ENCODE measurements at regions not wholly inside any gene's neighbourhood (a gene's known extent, or its start where the extent isn't known, plus 50 kb on each side); places are given as distances from the start of the nearest gene placed in this dataset.

GRCh38 chr4:64724689-64725088 lies 315.4 kb upstream of the TECRL start:
- H3K27me3 ChIP-seq (ENCODE audit: control insufficient read depth, insufficient read depth, low read length), result no peaks in the 10 kb centered on the region
- POLR2A ChIA-PET, result no interaction called here
- in situ Hi-C loops (cut with HindIII; ENCODE audit: low pct_unique_long_range_greater_than_20kb, low sequenced_read_pairs), result no loop called here
- no peak overlapping the region for H3K4me3 ChIP-seq (ENCODE audit: low read depth in 2 of 2, low read length in 2 of 2)
- TF ChIP-seq REST (IDR thresholded peaks at IDR 0.05; ENCODE audit: insufficient read depth in 1 of 2, low read depth in 2 of 2, low read length in 1 of 2) (no peak), POLR2AphosphoS5 (IDR thresholded peaks at IDR 0.05; ENCODE audit: low read depth, low read length) (no peak), TCF7L2 (IDR thresholded peaks at IDR 0.05; ENCODE audit: low read depth, low read length) (no peak)
- H3K4me1 ChIP-seq (ENCODE audit: control insufficient read depth, insufficient read depth, low read length), result no peaks in the 10 kb centered on the region
- H3K9me3 ChIP-seq (ENCODE audit: control insufficient read depth, insufficient read depth, low read depth, low read length), result no peaks in the 10 kb centered on the region
- BruUV-seq (replicated peaks), result no TSS peak
- no peak overlapping the region for H3K27ac ChIP-seq (ENCODE audit: low read length)
- H3K36me3 ChIP-seq (ENCODE audit: control insufficient read depth, insufficient read depth, low read length), result no peaks in the 10 kb centered on the region
- intact Hi-C loops (cut with micrococcal nuclease; ENCODE audit: unreplicated experiment), result no loop called here
- CTCF ChIA-PET, result no interaction called here
- ATAC-seq, result no peak
- no peak for DNase-seq (ENCODE audit: low read depth, low spot score)

- no peak overlapping the region for H3K27ac ChIP-seq (ENCODE audit: low read length)
- intact Hi-C loops (cut with micrococcal nuclease; ENCODE audit: unreplicated experiment), result no loop called here
- ATAC-seq (no peak), DNase-seq (ENCODE audit: low read depth, low spot score) (no peak)
- no peaks in the 10 kb centered on the region for H3K27me3 ChIP-seq (ENCODE audit: control insufficient read depth, insufficient read depth, low read length)
- H3K36me3 ChIP-seq (ENCODE audit: control insufficient read depth, insufficient read depth, low read length), result no peaks in the 10 kb centered on the region
- BruUV-seq (replicated peaks), result no TSS peak
- TF ChIP-seq CTCF (IDR thresholded peaks at IDR 0.05) (no peak), POLR2AphosphoS5 (IDR thresholded peaks at IDR 0.05; ENCODE audit: low read depth, low read length) (no peak), TCF7L2 (IDR thresholded peaks at IDR 0.05; ENCODE audit: low read depth, low read length) (no peak), REST (IDR thresholded peaks at IDR 0.05; ENCODE audit: insufficient read depth in 1 of 2, low read depth in 2 of 2, low read length in 1 of 2) (no peak), SIN3A (IDR thresholded peaks at IDR 0.05; ENCODE audit: borderline replicate concordance, insufficient read depth, low read depth, low read length) (no peak)
- CTCF ChIA-PET, result no interaction called here
- H3K4me3 ChIP-seq (ENCODE audit: low read depth in 2 of 2, low read length in 2 of 2), result no peak overlapping the region
- H3K4me1 ChIP-seq (ENCODE audit: control insufficient read depth, insufficient read depth, low read length), result no peaks in the 10 kb centered on the region
- in situ Hi-C loops (cut with HindIII; ENCODE audit: low pct_unique_long_range_greater_than_20kb, low sequenced_read_pairs), result no loop called here
- POLR2A ChIA-PET, result no interaction called here
- H3K9me3 ChIP-seq (ENCODE audit: control insufficient read depth, insufficient read depth, low read depth, low read length), result no peaks in the 10 kb centered on the region
Observed at GRCh38 chr4:64721106-64721505, 311.9 kb upstream of the TECRL start.

Measured in Panc1 (cell line).